Lower leg skin (tissue), 4 donors: ENCODE measurements at regions not wholly inside any gene's neighbourhood (a gene's known extent, or its start where the extent isn't known, plus 50 kb on each side); places are given as distances from the start of the nearest gene placed in this dataset.

ENCODE experiments used
- DNase-seq, 2 donors: peaks; one replicate each; pipeline ENCODE4 v3.0.0-alpha.2; 2019; ENCODE audit warnings: low spot score in 2 of 2
- H3K4me3 ChIP-seq: fragments of 200-600 bp; sonication (generic); 2 replicates; pipeline ENCODE4 v1.5.1; 2017; ENCODE audit warnings: mild to moderate bottlenecking, low read depth; ENCODE audit not compliant: poor library complexity, severe bottlenecking
- POLR2A ChIP-seq, 2 donors: fragments of 450-650 bp; IDR thresholded peaks; one replicate each; pipeline ENCODE4 v1.6.1; 2016 to 2017; ENCODE audit warnings: antibody characterized with exemption in 2 of 2, mild to moderate bottlenecking in 1 of 2, moderate library complexity in 1 of 2
- WGBS, 2 donors: methylation state at CpG; one replicate each; pipeline ENCODE4 v1.1.5; 2018; 5-methylcytosine and 5-hydroxymethylcytosine counted together
- intact Hi-C: fragments of 100-400 bp; cut with DNase I; formaldehyde crosslinking; loops from one replicate; pipeline ENCODE4 v1.15.0; 2023; ENCODE audit warnings: low total_unique reads
- TF ChIP-seq, protein P1 (sequence below), 3 donors: fragments of 450-650 bp; IDR thresholded peaks; one replicate each; pipeline ENCODE4 v1.5.1; 2016; ENCODE audit warnings: antibody characterized with exemption in 3 of 3, mild to moderate bottlenecking in 3 of 3, moderate library complexity in 2 of 3

DNA sequence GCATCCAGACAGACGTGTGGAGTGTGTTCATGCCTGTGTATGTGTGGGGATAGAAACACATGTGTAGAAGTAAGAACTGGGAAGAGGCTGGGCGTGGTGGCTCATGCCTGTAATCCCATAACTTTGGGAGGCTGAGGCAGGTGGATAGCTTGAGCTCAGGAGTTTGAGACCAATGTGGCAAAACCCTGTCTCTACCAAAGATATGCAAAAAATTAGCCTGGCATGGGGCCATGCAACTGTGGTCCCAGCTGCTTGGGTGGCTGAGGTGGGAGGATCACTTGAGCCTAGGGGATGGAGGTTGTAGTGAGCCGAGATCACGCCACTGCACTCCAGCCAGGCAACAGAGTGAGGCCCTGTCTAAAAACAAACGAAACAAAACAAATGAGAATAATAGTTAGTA is 1166.6 kb downstream of the TBC1D22A start:
- WGBS, 2 donors: 78 to 81% methylated on average over 5 of the region's 5 CpGs
- peak in 1 of 2 donors; percentile 65 for DNase-seq
- intact Hi-C loops: no loop called here
- H3K4me3 ChIP-seq: no peak overlapping the region
- TF ChIP-seq POLR2A (IDR thresholded peaks at IDR 0.05): no peak
- TF ChIP-seq, protein P1, sequence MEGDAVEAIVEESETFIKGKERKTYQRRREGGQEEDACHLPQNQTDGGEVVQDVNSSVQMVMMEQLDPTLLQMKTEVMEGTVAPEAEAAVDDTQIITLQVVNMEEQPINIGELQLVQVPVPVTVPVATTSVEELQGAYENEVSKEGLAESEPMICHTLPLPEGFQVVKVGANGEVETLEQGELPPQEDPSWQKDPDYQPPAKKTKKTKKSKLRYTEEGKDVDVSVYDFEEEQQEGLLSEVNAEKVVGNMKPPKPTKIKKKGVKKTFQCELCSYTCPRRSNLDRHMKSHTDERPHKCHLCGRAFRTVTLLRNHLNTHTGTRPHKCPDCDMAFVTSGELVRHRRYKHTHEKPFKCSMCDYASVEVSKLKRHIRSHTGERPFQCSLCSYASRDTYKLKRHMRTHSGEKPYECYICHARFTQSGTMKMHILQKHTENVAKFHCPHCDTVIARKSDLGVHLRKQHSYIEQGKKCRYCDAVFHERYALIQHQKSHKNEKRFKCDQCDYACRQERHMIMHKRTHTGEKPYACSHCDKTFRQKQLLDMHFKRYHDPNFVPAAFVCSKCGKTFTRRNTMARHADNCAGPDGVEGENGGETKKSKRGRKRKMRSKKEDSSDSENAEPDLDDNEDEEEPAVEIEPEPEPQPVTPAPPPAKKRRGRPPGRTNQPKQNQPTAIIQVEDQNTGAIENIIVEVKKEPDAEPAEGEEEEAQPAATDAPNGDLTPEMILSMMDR (IDR thresholded peaks at IDR 0.05): no peak

DNA sequence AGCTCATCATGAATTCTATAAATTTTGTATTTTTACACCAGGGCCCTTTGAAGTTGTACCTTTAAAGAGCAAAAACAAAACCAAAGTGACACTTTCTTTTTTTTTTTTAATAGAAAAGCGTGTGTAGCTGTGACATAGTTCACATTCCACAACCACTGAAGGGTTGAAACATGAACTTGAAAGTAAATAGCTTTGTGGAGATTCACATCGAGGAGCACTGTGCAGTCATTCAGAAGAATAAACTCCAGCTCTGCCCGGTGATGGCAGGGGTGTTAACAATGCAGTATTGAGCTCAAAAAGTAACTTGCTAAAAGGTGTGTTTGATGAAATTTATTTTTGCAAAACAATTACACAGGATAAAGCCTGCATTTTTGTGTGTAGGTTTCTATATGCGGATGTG is 1166.2 kb downstream of the TBC1D22A start:
- intact Hi-C loops: no loop called here
- H3K4me3 ChIP-seq: no peak overlapping the region
- DNase-seq: peak in 1 of 2 donors; percentile 25
- no peak for TF ChIP-seq POLR2A (IDR thresholded peaks at IDR 0.05)
- TF ChIP-seq, protein P1 (IDR thresholded peaks at IDR 0.05): no peak
- WGBS, 2 donors: 48 to 53% methylated on average over 4 of the region's 4 CpGs

DNA sequence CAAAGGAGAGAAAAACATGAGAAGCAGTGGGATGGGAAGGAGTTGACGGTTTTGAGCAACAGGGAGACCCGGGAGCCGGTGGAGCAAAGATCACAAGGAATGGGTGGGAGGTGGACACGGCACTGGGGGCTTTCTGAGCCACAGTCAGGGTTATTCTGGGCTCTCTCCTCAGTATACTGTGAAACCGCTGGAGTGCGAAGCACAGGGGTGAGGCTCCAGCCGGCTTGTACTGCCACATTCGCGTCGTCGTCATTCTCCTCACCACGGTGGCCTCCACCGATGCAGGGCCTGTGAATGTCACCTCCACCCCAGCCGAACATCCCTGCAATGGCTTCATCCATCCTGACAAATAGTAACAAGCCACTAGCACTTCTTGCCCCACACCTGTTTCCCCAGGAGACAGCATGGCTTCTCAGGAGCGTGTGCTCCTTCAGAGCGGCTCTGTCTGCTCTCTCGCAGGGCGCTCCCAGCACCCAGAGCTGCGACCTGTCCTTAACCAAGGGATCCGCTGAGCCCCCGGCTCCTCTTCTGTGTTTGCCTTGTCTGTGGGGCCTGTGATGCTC is 1165.3 kb downstream of the TBC1D22A start:
- TF ChIP-seq, protein P1 (IDR thresholded peaks at IDR 0.05): no peak
- no peak for TF ChIP-seq POLR2A (IDR thresholded peaks at IDR 0.05)
- intact Hi-C loops: no loop called here
- peak in 1 of 2 donors; percentile 56 for DNase-seq
- 92 to 93% methylated on average over 21 of the region's 21 CpGs for WGBS, 2 donors
- H3K4me3 ChIP-seq: no peak overlapping the region

DNA sequence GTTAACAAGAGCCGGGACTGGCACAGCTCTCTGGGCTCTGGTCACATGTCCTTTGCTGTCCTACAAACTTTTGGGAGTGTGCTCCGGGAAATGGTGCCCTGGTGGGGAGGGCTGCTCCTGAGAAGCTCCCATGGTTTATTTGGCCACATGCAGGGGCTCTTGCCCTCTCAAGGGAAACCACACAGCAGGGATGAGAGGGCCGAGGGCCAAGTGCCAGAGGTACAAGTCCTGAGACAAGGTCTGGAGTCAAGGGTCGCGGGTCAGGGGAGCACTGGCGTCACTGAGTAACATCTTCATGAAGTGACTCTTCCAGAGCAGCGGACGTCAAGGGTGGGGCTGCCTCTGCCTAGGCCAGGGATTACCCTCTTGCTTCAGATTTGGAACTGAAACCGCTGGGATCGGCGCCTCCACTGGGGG is 1160.6 kb downstream of the TBC1D22A start:
- intact Hi-C loops: no loop called here
- TF ChIP-seq, protein P1 (IDR thresholded peaks at IDR 0.05): no peak
- no peak for TF ChIP-seq POLR2A (IDR thresholded peaks at IDR 0.05)
- 88 to 93% methylated on average over 11 of the region's 11 CpGs for WGBS, 2 donors
- peak in 1 of 2 donors; percentile 72 for DNase-seq
- no peak overlapping the region for H3K4me3 ChIP-seq

DNA sequence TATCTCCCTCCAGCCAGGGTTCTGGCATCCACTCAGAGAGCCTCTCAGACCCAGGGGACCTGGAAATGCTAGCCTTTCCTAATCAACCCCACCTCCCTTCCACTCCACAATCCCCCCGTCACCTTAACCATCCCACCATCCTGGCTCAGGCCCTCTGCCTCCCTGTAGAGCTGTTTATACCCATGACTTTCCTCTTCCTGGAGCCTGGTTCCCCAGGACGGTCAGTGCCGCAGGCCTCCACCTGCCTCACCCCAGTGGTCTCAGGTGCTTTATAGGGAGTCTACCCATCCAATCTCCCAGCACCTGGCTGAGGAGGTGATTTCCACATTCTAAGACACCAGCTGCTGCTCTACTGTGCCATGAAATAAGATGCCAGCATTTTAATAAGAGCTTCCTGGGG is 1159.5 kb downstream of the TBC1D22A start:
- no peak overlapping the region for H3K4me3 ChIP-seq
- TF ChIP-seq, protein P1 (IDR thresholded peaks at IDR 0.05): no peak
- TF ChIP-seq POLR2A (IDR thresholded peaks at IDR 0.05): no peak
- intact Hi-C loops: no loop called here
- WGBS, 2 donors: 92 to 98% methylated on average over 3 of the region's 3 CpGs
- peak in 1 of 2 donors; percentile 37 for DNase-seq

DNA sequence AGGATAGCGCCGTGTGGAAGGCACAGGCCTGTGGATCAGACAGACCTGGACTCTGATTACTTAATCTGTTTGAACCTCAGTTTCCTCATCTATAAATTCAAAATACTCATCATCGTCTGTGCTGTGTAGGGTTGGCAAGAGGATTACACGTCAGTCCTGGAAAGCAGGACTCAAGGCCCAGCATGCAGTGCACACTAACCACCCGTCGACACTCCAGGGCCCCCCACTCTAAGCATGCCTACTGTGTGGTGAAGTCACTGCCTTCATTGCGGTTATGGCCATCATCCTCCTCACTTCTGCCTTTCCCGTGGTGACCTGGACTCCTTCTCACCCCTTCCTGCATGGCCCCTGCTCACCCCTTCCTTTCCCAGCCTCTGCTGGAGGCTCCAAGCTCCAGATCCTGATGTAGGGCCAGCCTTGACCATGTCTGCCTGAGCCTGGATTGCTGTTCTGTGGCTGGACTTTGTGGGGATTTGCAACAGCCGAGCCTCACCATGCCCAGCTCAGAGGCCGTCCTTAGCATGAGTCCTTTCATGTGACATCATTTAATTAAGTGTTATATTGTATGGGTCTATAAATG is 1158.0 kb downstream of the TBC1D22A start:
- 75 to 81% methylated on average over 10 of the region's 10 CpGs for WGBS, 2 donors
- TF ChIP-seq, protein P1 (IDR thresholded peaks at IDR 0.05): no peak
- TF ChIP-seq POLR2A (IDR thresholded peaks at IDR 0.05): no peak
- DNase-seq: peak in 1 of 2 donors; percentile 52
- H3K4me3 ChIP-seq: no peak overlapping the region
- intact Hi-C loops: no loop called here
